Stimulated activated CD4-positive, alpha-beta T cell treated with anti-CD3 and anti-CD28 coated beads, Interleukin-15, amount 100 ng/mL, for 48 hours (primary cell): ENCODE measurements at regions not wholly inside any gene's neighbourhood (a gene's known extent, or its start where the extent isn't known, plus 50 kb on each side); places are given as distances from the start of the nearest gene placed in this dataset.

Source experiments
- DNase-seq, 2 donors: peaks; one replicate each; pipeline ENCODE4 v3.0.0-alpha.2; 2020; ENCODE audit warnings: low read depth in 2 of 2

DNA sequence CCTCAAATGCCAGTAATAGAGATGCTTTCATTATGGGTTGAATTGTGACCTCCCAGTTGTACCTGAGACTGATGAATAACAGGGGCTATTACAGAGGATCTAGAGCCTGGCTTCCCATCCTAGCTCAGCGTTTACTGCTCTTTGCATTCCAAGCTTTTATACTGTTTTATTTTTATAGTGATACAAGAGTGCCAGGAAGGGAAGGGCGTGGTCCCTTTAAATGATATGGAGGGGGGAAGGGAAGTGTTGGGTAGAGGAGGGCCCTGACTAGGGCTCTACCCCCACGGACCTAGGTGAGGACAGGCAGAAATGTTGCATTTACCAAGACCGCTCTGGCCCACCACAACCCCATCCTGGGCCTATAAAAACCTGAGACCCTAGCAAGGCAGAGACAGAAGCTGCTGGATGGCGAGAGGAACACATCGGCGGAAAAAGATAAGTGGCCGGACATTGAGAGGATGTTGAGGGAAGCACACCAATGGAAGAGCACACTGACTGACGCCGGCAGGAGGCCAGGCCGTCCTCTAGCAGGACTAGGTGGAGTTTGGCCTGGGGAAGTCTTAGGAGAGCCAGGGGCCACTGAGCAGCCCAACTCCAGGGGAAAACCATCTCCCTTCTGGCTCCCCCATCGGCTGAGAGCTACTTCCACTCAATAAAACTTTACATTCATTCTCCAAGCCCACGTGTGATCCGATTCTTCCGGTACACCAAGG lies 1025.9 kb downstream of the TTLL7 start:
- no peak for DNase-seq

- DNase-seq: no peak
Observed at GRCh38 chr1:82969340-82969739, 1029.6 kb downstream of the TTLL7 start.

GRCh38 chr1:82962658-82963057 lies 1036.3 kb downstream of the TTLL7 start:
- DNase-seq: no peak

- DNase-seq: no peak
Observed at GRCh38 chr1:82950606-82951200, 1048.2 kb downstream of the TTLL7 start.

DNA sequence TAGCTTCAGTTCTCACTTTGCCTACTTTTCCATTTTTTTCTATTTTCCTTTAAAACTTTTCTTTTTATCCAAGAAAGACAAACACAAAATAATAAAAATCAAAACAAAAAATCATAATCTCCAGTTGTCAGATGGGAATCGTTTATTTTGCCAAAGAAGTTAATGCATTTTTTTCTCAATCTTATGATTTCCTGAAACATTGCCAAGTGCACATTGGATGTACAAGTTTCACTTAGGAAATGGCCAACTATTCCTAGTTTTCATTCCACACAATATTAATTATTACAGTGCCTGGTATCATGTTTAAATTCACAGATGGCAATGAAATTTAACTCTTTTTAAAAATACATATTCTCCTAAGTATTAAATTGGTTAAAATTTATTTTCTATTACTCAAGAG lies 1050.5 kb downstream of the TTLL7 start:
- DNase-seq: no peak

DNA sequence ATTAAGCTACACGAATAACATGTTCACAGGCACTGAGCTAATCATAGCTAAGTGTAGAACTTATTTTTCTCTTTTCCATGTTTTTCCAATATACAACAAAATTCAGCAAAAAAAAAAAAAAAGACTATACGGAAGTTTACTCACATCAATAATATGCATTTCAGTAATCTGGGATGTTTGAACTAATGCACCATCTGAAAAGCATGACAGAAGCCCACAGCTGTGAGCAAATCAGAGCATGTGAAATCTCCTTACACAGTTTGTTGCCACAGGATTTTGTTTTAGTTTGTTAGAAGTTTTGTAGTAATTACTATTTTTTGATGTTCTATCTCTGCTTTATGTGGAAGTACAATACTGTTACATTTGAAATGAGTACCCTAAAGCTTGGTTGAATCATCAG lies 1051.7 kb downstream of the TTLL7 start:
- no peak for DNase-seq

DNA sequence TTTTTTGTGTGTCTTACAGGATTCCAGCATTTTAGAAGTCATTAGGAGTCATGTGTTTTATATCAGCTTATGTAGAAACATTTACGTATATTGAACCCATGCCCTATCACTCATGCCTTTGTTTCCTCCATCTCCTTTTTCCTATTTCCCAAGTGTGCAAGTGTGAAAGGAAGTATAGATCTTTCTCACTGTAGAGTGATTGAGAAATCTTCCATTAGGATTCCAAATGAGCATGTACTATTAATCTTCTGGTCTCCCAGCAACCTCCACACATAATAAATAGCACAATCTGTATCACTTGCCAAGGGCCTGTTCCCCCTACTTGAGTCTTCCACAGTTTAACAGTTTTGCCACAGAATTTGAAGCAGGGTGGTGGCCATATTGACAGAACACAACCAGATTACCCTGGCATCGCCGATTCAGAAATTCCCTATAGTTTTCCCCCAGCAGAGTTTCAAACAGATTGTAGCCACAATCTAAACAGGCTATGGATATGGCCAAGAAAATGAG lies 1052.8 kb downstream of the TTLL7 start:
- no peak for DNase-seq

GRCh38 chr1:82944822-82945221 lies 1054.1 kb downstream of the TTLL7 start:
- DNase-seq: no peak

DNA sequence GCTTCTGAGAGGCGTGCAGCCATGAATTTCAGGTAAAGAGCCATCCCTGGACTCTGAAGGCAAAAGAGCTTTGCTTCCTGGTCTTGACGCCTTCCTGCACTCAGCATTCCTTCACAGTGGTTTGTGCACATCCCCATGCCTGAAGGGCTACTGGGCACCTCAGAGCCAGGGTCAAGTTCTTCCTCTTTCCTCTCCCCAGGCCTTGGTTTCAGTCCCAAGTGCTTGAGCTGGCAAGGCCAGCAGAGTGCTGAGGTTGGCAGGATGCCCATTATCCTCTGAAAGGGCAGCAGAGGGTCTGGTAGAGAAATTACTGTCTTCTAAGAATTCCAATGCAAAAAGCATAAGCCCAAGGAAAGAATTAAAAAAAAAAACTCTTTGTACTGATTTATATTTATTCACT lies 1064.9 kb downstream of the TTLL7 start:
- DNase-seq: no peak

GRCh38 chr1:82932727-82933126 lies 1066.2 kb downstream of the TTLL7 start:
- no peak for DNase-seq

GRCh38 chr1:82932207-82932606 lies 1066.7 kb downstream of the TTLL7 start:
- no peak for DNase-seq

- DNase-seq: no peak
Observed at GRCh38 chr1:82931006-82931405, 1067.9 kb downstream of the TTLL7 start.

- no peak for DNase-seq
Observed at GRCh38 chr1:82927753-82928152, 1071.2 kb downstream of the TTLL7 start.

- no peak for DNase-seq
Observed at GRCh38 chr1:82924666-82925065, 1074.3 kb downstream of the TTLL7 start.

DNA sequence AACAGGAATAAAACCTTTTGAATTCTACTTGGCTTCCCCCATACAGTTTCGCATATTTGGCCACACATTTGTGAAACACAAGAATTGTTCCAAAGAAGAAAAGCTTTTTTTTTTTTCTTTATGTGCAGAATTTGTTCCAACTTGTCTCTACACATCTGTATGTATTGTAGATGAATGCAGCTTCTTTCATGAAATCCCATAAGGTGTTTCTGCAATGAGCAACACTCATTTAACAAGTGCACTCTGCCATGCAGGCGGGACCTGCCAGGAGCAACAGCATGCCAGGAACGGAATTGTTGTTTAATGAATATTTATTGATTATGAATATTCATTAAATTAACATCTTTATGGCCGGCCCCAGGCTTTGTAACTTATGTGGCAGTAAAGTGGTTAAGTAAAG lies 1075.0 kb downstream of the TTLL7 start:
- DNase-seq: no peak

GRCh38 chr1:82921759-82922158 lies 1077.2 kb downstream of the TTLL7 start:
- DNase-seq: no peak

DNA sequence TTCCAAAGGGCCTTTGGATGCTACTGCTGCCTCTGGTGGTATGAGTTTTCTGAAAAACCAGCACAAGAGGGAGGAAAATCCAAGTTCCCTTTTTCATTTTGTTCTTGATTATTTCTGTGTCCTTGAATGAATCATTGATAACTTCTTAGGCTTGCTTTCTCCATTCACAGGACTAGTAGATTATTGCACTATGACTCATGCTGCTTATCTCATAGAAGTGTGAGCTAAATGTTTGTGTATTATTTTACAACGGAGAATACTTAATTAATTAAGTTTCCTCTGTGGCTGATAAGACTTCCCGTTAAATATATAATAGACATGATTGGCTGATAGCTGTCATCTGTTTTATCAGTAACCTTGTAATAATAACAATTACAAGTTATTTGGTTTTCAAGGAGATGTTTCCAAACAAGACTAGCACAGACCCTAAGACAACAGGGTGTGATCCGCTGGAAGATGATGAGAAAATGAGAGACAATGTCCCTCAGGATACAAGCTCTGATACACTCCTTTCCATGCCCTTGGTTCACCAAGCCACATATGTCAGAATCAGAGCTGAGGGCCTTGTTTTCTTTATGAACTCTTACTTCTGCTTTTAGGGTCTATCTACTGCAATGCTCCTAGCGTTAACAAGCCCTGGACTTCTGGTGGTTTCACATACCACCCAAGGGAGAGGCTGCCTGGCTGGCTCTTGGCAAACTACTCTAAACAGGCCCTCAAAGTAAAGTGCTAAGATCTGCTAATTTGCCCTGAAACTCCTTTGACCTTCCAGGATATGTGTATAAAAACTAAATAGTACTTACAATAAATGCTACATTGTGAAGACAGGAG lies 1078.3 kb downstream of the TTLL7 start:
- DNase-seq: no peak

DNA sequence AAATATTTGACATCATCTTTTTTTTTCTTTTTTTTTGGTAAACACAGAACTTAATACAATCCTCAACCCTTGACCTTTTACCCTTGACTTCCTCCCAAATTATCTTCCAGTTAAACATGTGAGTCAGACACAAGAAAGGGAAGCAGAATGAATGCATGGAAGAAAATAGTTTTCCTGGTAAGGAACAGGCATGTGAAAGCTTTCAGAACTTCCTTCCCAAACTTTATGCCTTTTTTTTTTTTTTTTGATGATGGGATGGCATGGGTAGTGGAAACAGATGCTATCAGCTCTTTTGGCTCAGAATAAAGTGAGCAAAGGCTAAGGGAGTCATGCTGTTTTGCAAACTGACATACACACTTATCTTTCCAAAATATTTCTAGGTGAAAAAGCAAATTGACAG lies 1079.1 kb downstream of the TTLL7 start:
- no peak for DNase-seq

DNA sequence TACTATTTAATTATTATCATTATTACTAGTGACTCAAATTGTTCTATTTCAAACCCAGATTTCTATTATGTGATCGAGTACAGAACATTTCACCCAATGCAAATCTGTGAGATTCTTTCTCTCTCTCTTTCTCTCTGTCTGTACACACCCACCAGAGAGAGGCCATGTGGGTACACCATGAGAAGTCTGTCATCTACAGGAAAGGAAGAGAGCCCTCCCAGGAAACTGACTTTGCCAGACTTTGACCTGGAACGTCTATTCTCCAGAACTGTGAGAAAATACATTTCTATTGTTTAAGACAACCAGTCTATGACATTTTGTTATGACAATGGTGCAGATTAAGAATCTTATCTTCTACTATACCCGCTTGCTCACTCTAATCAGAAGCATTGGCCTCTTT lies 1091.6 kb downstream of the TTLL7 start:
- DNase-seq: no peak

GRCh38 chr1:82903626-82904025 lies 1095.3 kb downstream of the TTLL7 start:
- no peak for DNase-seq

DNA sequence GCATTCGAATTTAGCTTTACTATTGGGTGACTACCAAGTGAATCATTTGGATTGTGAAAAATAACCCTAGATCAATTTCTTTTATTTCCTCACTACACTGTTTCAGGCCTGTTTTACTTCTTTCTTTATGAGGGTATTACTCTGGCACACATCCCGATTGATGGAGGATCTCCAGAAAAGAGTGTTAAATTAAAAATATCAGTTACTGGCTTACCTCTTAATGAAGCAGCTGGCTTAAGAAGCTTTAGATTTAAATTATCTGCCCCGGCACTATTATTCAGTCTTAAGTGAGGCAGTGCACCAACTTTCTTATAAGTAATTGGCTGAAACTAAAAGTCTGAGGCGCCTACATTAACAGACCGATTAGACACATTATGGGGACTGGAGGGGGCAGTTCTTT lies 1097.4 kb downstream of the TTLL7 start:
- DNase-seq: no peak

- DNase-seq: no peak
Observed at GRCh38 chr1:82901118-82901517, 1097.8 kb downstream of the TTLL7 start.

DNA sequence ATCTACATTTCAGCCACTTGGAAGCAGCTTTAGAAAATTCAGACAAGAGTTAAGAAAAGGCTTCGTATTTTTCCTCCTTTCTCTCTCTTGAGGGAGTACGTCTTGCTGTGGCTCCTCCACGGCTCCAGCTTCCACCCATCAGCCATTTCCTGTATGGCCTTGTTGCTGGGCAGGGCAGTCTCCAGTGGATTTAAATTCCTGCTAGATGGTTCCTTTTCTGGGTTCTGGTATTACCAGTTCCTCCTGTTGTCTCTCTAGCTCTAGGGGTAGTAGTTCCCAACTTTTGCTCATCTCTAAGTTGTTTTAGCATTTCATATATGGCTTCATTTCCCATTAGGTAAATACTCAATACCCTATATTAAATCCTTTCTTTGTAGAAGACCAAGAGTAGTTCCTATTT lies 1098.3 kb downstream of the ADGRL2 start:
- DNase-seq: no peak
